Endothelial cell of umbilical vein (primary cell): ENCODE measurements at regions not wholly inside any gene's neighbourhood (a gene's known extent, or its start where the extent isn't known, plus 50 kb on each side); places are given as distances from the start of the nearest gene placed in this dataset.

Experiments used
- BruUV-seq: library from RNA; stranded (reverse); fragments of 400-500 nt; replicated peaks from 2 replicates; lab custom pipeline; 2021; lab: Mats Ljungman, UMichigan
- CTCF ChIA-PET: fragments of 300-600, 350-600 bp; sonication (Branson Sonifier 250); formaldehyde crosslinking; loops from one replicate; lab custom pipeline; 2021; ENCODE audit warnings: antibody characterized with exemption, inconsistent platforms; lab: Charles Lee
- POLR2A ChIA-PET: fragments of 300-600, 350-600 bp; sonication (Branson Sonifier 250); formaldehyde crosslinking; loops from one replicate; lab custom pipeline; 2021; ENCODE audit warnings: antibody characterized with exemption, inconsistent platforms; lab: Charles Lee
- DNase-seq: peaks from one replicate; pipeline ENCODE4 v3.0.0-alpha.2; 2011; ENCODE audit warnings: low read depth, low spot score
- FAIRE-seq: peaks from 2 replicates; lab custom pipeline; 2011; peaks lifted over from hg19 to GRCh38; lab: Jason Lieb, UNC
- H2AFZ ChIP-seq: 2 replicates; pipeline ENCODE4 v1.6.0; 2012; ENCODE audit warnings: low read depth, low read length, control low read depth, inconsistent platforms
- H3K27ac ChIP-seq: 2 replicates; pipeline ENCODE4 v1.5.1; 2011; ENCODE audit warnings: low read depth, mild to moderate bottlenecking, control low read depth, low read length, moderate library complexity; ENCODE audit not compliant: insufficient read depth
- H3K27me3 ChIP-seq, 2 experiments: 2 replicates each; pipeline versions ENCODE4 v1.6.0 to v1.6.1; 2011; ENCODE audit warnings: low read length in 2 of 2, mixed read lengths in 1 of 2; ENCODE audit not compliant: control insufficient read depth in 2 of 2, insufficient read depth in 2 of 2
- H3K36me3 ChIP-seq, 2 experiments: 2 replicates in 1 of 2; 3 replicates in 1 of 2; pipeline ENCODE4 v1.5.1; 2011; ENCODE audit warnings: low read length in 2 of 2, mild to moderate bottlenecking in 1 of 2, moderate library complexity in 1 of 2; ENCODE audit not compliant: control insufficient read depth in 2 of 2, insufficient read depth in 2 of 2; ENCODE audit errors: extremely low read depth in 1 of 2
- H3K4me1 ChIP-seq: 3 replicates; pipeline ENCODE4 v1.5.1; 2011; ENCODE audit warnings: mild to moderate bottlenecking, low read length; ENCODE audit not compliant: control insufficient read depth, insufficient read depth; ENCODE audit errors: extremely low read depth
- H3K4me2 ChIP-seq: 2 replicates; pipeline ENCODE4 v1.6.1; 2011; ENCODE audit warnings: low read length, control low read depth, mixed read lengths; ENCODE audit not compliant: insufficient read depth
- H3K4me3 ChIP-seq, 3 experiments: fragments of 200-600 bp in 1 of 3; sonication (generic), shearing (Covaris generic) in 1 of 3; replicated peaks in 1 of 3; 2 replicates each; pipeline ENCODE4 v1.5.1; 2011 to 2016; ENCODE audit warnings: control low read depth in 3 of 3, low read length in 3 of 3, mild to moderate bottlenecking in 2 of 3, inconsistent platforms in 1 of 3, low read depth in 1 of 3, moderate library complexity in 1 of 3; ENCODE audit not compliant: insufficient read depth in 1 of 3
- H3K79me2 ChIP-seq: 2 replicates; pipeline ENCODE4 v1.6.0; 2012; ENCODE audit warnings: low read length, inconsistent platforms; ENCODE audit not compliant: control insufficient read depth, insufficient read depth
- H3K9ac ChIP-seq: replicated peaks from 2 replicates; pipeline ENCODE3; 2011; ENCODE audit warnings: low read length, control low read depth; ENCODE audit not compliant: insufficient read depth; ENCODE audit errors: extremely low read depth
- H3K9me1 ChIP-seq: replicated peaks from 3 replicates; pipeline ENCODE4 v1.6.0; 2011; ENCODE audit warnings: mild to moderate bottlenecking, low read length; ENCODE audit not compliant: control insufficient read depth, insufficient read depth; ENCODE audit errors: extremely low read depth
- H3K9me3 ChIP-seq: replicated peaks from 2 replicates; pipeline ENCODE4 v1.5.1; 2012; ENCODE audit warnings: low read length, inconsistent platforms; ENCODE audit not compliant: control insufficient read depth, insufficient read depth
- H4K20me1 ChIP-seq: replicated peaks from 2 replicates; pipeline ENCODE3; 2011; ENCODE audit warnings: mild to moderate bottlenecking, low read length; ENCODE audit not compliant: control insufficient read depth, insufficient read depth; ENCODE audit errors: extremely low read depth
- CTCF ChIP-seq, 2 donors: IDR thresholded peaks; 1 replicate in 1 of 2; 2 replicates in 1 of 2; pipeline ENCODE4 v1.5.1; 2011; ENCODE audit warnings: low read length in 2 of 2, mild to moderate bottlenecking in 2 of 2, moderate library complexity in 2 of 2, control low read depth in 1 of 2, inconsistent platforms in 1 of 2, low read depth in 1 of 2; ENCODE audit not compliant: insufficient read depth in 1 of 2; ENCODE audit errors: extremely low read depth in 1 of 2
- EZH2 ChIP-seq: IDR thresholded peaks from 2 replicates; pipeline ENCODE4 v1.6.1; 2012; ENCODE audit warnings: borderline replicate concordance, low read depth, mild to moderate bottlenecking, moderate library complexity, low read length, inconsistent platforms; ENCODE audit not compliant: severe bottlenecking
- FOS ChIP-seq: IDR thresholded peaks from 2 replicates; pipeline ENCODE4 v1.6.1; 2011; ENCODE audit warnings: mild to moderate bottlenecking, low read length, moderate library complexity, borderline replicate concordance; ENCODE audit not compliant: insufficient read depth
- GATA2 ChIP-seq: IDR thresholded peaks from 2 replicates; pipeline ENCODE4 v1.7.0; 2011; ENCODE audit warnings: low read depth, mild to moderate bottlenecking, moderate library complexity, mixed read lengths, low read length; ENCODE audit not compliant: insufficient read length, insufficient read depth
- JUN ChIP-seq: IDR thresholded peaks from 2 replicates; pipeline ENCODE4 v1.6.1; 2011; ENCODE audit warnings: borderline replicate concordance, low read depth; ENCODE audit not compliant: insufficient read length, insufficient read depth
- MAX ChIP-seq: IDR thresholded peaks from 2 replicates; pipeline ENCODE4 v1.6.1; 2011; ENCODE audit not compliant: insufficient read depth, insufficient read length
- MYC ChIP-seq: IDR thresholded peaks from one replicate; pipeline ENCODE4 v1.6.1; 2011; ENCODE audit warnings: mild to moderate bottlenecking, low read depth, low read length
- POLR2A ChIP-seq: IDR thresholded peaks from 2 replicates; pipeline ENCODE4 v1.6.1; 2012; ENCODE audit warnings: low read depth, mild to moderate bottlenecking, control low read depth, low read length
- POLR2AphosphoS5 ChIP-seq: IDR thresholded peaks from 2 replicates; pipeline ENCODE4 v1.6.1; 2012; ENCODE audit warnings: low read depth, mild to moderate bottlenecking, control low read depth, low read length, moderate library complexity; ENCODE audit not compliant: insufficient read depth
- dilution Hi-C: fragments of 300-500 bp; cut with MboI; formaldehyde crosslinking; loops from one replicate; pipeline ENCODE4 v1.15.0; 2019; ENCODE audit warnings: low sequenced_read_pairs; ENCODE audit not compliant: extremely low pct_ligation_motif_present
- intact Hi-C: fragments of 100-400 bp; cut with micrococcal nuclease; formaldehyde crosslinking; loops from one replicate; pipeline ENCODE4 v1.10.0; 2022

GRCh38 chr1:177873238-177873637, 96.6 kb downstream of the SEC16B start:
- intact Hi-C loops = no loop called here
- no peaks in the 10 kb centered on the region for H3K9me3 ChIP-seq

GRCh38 chr1:177872308-177872900, 97.5 kb downstream of the SEC16B start:
- H3K27me3 ChIP-seq = no peaks in the 10 kb centered on the region
- H3K4me2 ChIP-seq = no peak overlapping the region
- CTCF ChIA-PET = no interaction called here
- intact Hi-C loops (no loop called here), dilution Hi-C loops (no loop called here)
- POLR2A ChIA-PET = no interaction called here
- no peak overlapping the region for H3K27ac ChIP-seq
- H3K9me1 ChIP-seq = no peaks in the 10 kb centered on the region
- no peak overlapping the region for H3K4me3 ChIP-seq
- no TSS peak for BruUV-seq
- no peaks in the 10 kb centered on the region for H3K9me3 ChIP-seq
- H3K36me3 ChIP-seq = no peaks in the 10 kb centered on the region
- DNase-seq = no peak
- H3K4me1 ChIP-seq = no peaks in the 10 kb centered on the region
- TF ChIP-seq JUN (no peak), POLR2AphosphoS5 (no peak), MAX (no peak), POLR2A (no peak), EZH2 (no peak), CTCF (IDR thresholded peaks at IDR 0.05; ENCODE audit: extremely low read depth in 1 of 2, insufficient read depth in 1 of 2, low read depth in 1 of 2, low read length in 2 of 2) (no peak), FOS (no peak), MYC (no peak), GATA2 (no peak)
- H4K20me1 ChIP-seq = no peaks in the 10 kb centered on the region
- no peaks in the 10 kb centered on the region for H3K79me2 ChIP-seq
- no peak for FAIRE-seq
- H3K9ac ChIP-seq = no peak overlapping the region
- H2AFZ ChIP-seq = no peak overlapping the region

More at GRCh38 chr1:177873238-177873637, 96.6 kb downstream of the SEC16B start:
- CTCF ChIA-PET = interaction anchor here (1.5 kb wide), 1 partner anchor 20 kb away, joined by 3 read pairs; no protein-coding TSS in a partner anchor
- Histone ChIP-seq H3K36me3 (no peaks in the 10 kb centered on the region), H3K4me2 (no peak overlapping the region), H3K4me3 (no peak overlapping the region), H3K27ac (no peak overlapping the region), H3K79me2 (no peaks in the 10 kb centered on the region), H4K20me1 (no peaks in the 10 kb centered on the region), H3K4me1 (no peaks in the 10 kb centered on the region), H3K27me3 (no peaks in the 10 kb centered on the region), H3K9me1 (no peaks in the 10 kb centered on the region), H3K9ac (no peak overlapping the region), H2AFZ (no peak overlapping the region)
- TF ChIP-seq MAX (no peak), FOS (peak; percentile 70), GATA2 (peak; percentile 38)
- BruUV-seq = no TSS peak
- DNase-seq (peak; percentile 39), FAIRE-seq (no peak)
- dilution Hi-C loops = no loop called here
- POLR2A ChIA-PET = no interaction called here
